NCI-H2227 (cell line): ENCODE measurements at regions not wholly inside any gene's neighbourhood (a gene's known extent, or its start where the extent isn't known, plus 50 kb on each side); places are given as distances from the start of the nearest gene placed in this dataset.

Experiments
- DNase-seq: peaks from one replicate; lab custom pipeline; 2025; ENCODE audit not compliant: unreplicated experiment; lab: John Stamatoyannopoulos, UW

- DNase-seq, result no peak
Observed at GRCh38 chr5:51271261-51271660, 112.0 kb upstream of the ISL1 start.

GRCh38 chr5:51273021-51273420 is 110.2 kb upstream of the ISL1 start:
- no peak for DNase-seq

GRCh38 chr5:51273871-51274270 is 109.4 kb upstream of the ISL1 start:
- no peak for DNase-seq

- DNase-seq, result no peak
Observed at GRCh38 chr5:51275428-51275827, 107.8 kb upstream of the ISL1 start.

GRCh38 chr5:51276250-51276649 is 107.0 kb upstream of the ISL1 start:
- DNase-seq, result no peak

GRCh38 chr5:51278539-51278938 is 104.7 kb upstream of the ISL1 start:
- no peak for DNase-seq

GRCh38 chr5:51279983-51280706 is 103.1 kb upstream of the ISL1 start:
- DNase-seq, result peak; percentile 58

GRCh38 chr5:51286046-51286445 is 97.2 kb upstream of the ISL1 start:
- DNase-seq, result no peak

GRCh38 chr5:51302343-51302742 is 80.9 kb upstream of the ISL1 start:
- no peak for DNase-seq

GRCh38 chr5:51326844-51327243 is 56.4 kb upstream of the ISL1 start:
- DNase-seq, result no peak
